ENCODE measurements at regions not wholly inside any gene's neighbourhood (a gene's known extent, or its start where the extent isn't known, plus 50 kb on each side); places are given as distances from the start of the nearest gene placed in this dataset.

GRCh38 chr1:29878501-29878900 lies 642.2 kb downstream of the PTPRU start:
- no peak for DNase-seq (ENCODE audit: low read depth, low spot score)

GRCh38 chr1:29876902-29877301 lies 640.6 kb downstream of the PTPRU start:
- no peak for DNase-seq (ENCODE audit: low read depth, low spot score)

GRCh38 chr1:29876441-29876840 lies 640.1 kb downstream of the PTPRU start:
- DNase-seq (ENCODE audit: low read depth, low spot score), result no peak

GRCh38 chr1:29875557-29876028 lies 639.3 kb downstream of the PTPRU start:
- DNase-seq (ENCODE audit: low read depth, low spot score), result no peak

- no peak for DNase-seq (ENCODE audit: low read depth, low spot score)
These were observed 634.3 kb downstream of the PTPRU start for GRCh38 chr1:29870621-29871020.

- DNase-seq (ENCODE audit: low read depth, low spot score), result no peak
These were observed 633.5 kb downstream of the PTPRU start for GRCh38 chr1:29869802-29870201.

- no peak for DNase-seq (ENCODE audit: low read depth, low spot score)
These were observed 632.6 kb downstream of the PTPRU start for GRCh38 chr1:29868944-29869343.

GRCh38 chr1:29868096-29868495 lies 631.8 kb downstream of the PTPRU start:
- DNase-seq (ENCODE audit: low read depth, low spot score), result no peak

GRCh38 chr1:29865051-29865450 lies 628.7 kb downstream of the PTPRU start:
- no peak for DNase-seq (ENCODE audit: low read depth, low spot score)

GRCh38 chr1:29864431-29865022 lies 628.2 kb downstream of the PTPRU start:
- no peak for DNase-seq (ENCODE audit: low read depth, low spot score)

- DNase-seq (ENCODE audit: low read depth, low spot score), result no peak
These were observed 625.6 kb downstream of the PTPRU start for GRCh38 chr1:29861922-29862321.

- DNase-seq (ENCODE audit: low read depth, low spot score), result no peak
These were observed 625.1 kb downstream of the PTPRU start for GRCh38 chr1:29861446-29861845.

- no peak for DNase-seq (ENCODE audit: low read depth, low spot score)
These were observed 624.4 kb downstream of the PTPRU start for GRCh38 chr1:29860681-29861080.

- no peak for DNase-seq (ENCODE audit: low read depth, low spot score)
These were observed 623.7 kb downstream of the PTPRU start for GRCh38 chr1:29860056-29860455.

- no peak for DNase-seq (ENCODE audit: low read depth, low spot score)
These were observed 622.8 kb downstream of the PTPRU start for GRCh38 chr1:29859126-29859525.

- no peak for DNase-seq (ENCODE audit: low read depth, low spot score)
These were observed 622.3 kb downstream of the PTPRU start for GRCh38 chr1:29858646-29859045.

GRCh38 chr1:29856340-29857114 lies 620.2 kb downstream of the PTPRU start:
- no peak for DNase-seq (ENCODE audit: low read depth, low spot score)

- no peak for DNase-seq (ENCODE audit: low read depth, low spot score)
These were observed 619.3 kb downstream of the PTPRU start for GRCh38 chr1:29855561-29856160.

- DNase-seq (ENCODE audit: low read depth, low spot score), result no peak
These were observed 618.5 kb downstream of the PTPRU start for GRCh38 chr1:29854700-29855276.

GRCh38 chr1:29853716-29854330 lies 617.5 kb downstream of the PTPRU start:
- no peak for DNase-seq (ENCODE audit: low read depth, low spot score)

- no peak for DNase-seq (ENCODE audit: low read depth, low spot score)
These were observed 615.9 kb downstream of the PTPRU start for GRCh38 chr1:29852248-29852647.

GRCh38 chr1:29851691-29852090 lies 615.4 kb downstream of the PTPRU start:
- no peak for DNase-seq (ENCODE audit: low read depth, low spot score)

Data from iPS DF 19.7 (cell line).